ENCODE measurements at regions not wholly inside any gene's neighbourhood (a gene's known extent, or its start where the extent isn't known, plus 50 kb on each side); places are given as distances from the start of the nearest gene placed in this dataset.

DNA sequence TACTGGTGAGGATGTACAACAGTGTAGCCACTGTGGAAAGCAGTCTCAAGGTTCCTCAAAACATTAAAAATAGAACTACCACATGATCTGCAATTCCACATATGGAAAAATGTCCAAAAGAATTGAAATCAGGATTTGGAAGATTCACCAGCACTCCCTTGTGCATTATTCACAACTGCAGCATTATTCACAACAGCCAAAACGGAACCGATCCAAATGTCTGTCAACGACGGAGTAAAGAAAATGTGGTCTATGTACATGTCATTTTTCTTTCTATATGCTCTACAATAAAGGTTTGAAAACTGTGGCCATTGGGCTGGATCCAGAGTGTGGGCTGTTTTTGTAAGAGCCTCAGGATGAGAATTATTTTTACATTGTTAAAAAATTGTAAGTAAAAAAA, 1206.1 kb upstream of the CELF2 start:
- TF ChIP-seq ETV6 (conservative IDR thresholded peaks at IDR 0.05 in 1 of 2, IDR thresholded peaks at IDR 0.05 in 1 of 2; ENCODE audit: borderline replicate concordance in 1 of 2, low read depth in 1 of 2), result no peak
- TF ChIP-seq BHLHE40 (IDR thresholded peaks at IDR 0.05; ENCODE audit: borderline replicate concordance in 1 of 2, low read depth in 2 of 2, low read length in 1 of 2), result no peak
- no peak for TF ChIP-seq SREBF1 (IDR thresholded peaks at IDR 0.05; ENCODE audit: low read length)
- no peak for TF ChIP-seq NFYA (IDR thresholded peaks at IDR 0.05; ENCODE audit: borderline replicate concordance, low read depth, low read length)
- Histone ChIP-seq H2AFZ (ENCODE audit: control insufficient read depth, low read depth, low read length) (no peak overlapping the region), H3K4me1 (ENCODE audit: control insufficient read depth, insufficient read depth, low read length) (no peaks in the 10 kb centered on the region), H4K20me1 (ENCODE audit: control insufficient read depth, insufficient read depth) (no peaks in the 10 kb centered on the region), H3K79me2 (ENCODE audit: control insufficient read depth, insufficient read depth, low read length) (no peaks in the 10 kb centered on the region), H3K27me3 (replicated peaks in 1 of 2; ENCODE audit: control insufficient read depth in 2 of 2, insufficient read depth in 2 of 2, low read length in 1 of 2) (no peaks in the 10 kb centered on the region), H3K4me2 (ENCODE audit: control insufficient read depth, insufficient read depth) (no peak overlapping the region), H3K36me3 (ENCODE audit: control insufficient read depth in 2 of 2, insufficient read depth in 2 of 2, low read length in 1 of 2) (no peaks in the 10 kb centered on the region), H3K4me3 (no peak overlapping the region), H3K9me3 (replicated peaks; ENCODE audit: control insufficient read depth, insufficient read depth, low read length) (no peaks in the 10 kb centered on the region), H3K27ac (ENCODE audit: control insufficient read depth, insufficient read depth) (no peak overlapping the region), H3K9ac (ENCODE audit: control insufficient read depth, insufficient read depth, low read length) (no peak overlapping the region)
- BruUV-seq (replicated peaks), result no TSS peak
- SMC1A ChIA-PET (ENCODE audit: uncharacterized antibody, unreplicated experiment), result no interaction called here
- 50% methylated on average over 4 of the region's 4 CpGs for WGBS (ENCODE audit: insufficient coverage, insufficient replicate concordance, low lambda C conversion rate, missing lambda C conversion rate)
- no peak for FAIRE-seq
- DNase-seq (ENCODE audit: low read depth, low spot score), result no peak
- CTCF ChIA-PET, result no interaction called here
- RAD21 ChIA-PET (ENCODE audit: unreplicated experiment), result no interaction called here
- no peak for ATAC-seq
- intact Hi-C loops (cut with micrococcal nuclease; ENCODE audit: unreplicated experiment), result no loop called here
- in situ Hi-C loops (cut with MboI), result no loop called here
- POLR2A ChIA-PET, result no interaction called here

DNA sequence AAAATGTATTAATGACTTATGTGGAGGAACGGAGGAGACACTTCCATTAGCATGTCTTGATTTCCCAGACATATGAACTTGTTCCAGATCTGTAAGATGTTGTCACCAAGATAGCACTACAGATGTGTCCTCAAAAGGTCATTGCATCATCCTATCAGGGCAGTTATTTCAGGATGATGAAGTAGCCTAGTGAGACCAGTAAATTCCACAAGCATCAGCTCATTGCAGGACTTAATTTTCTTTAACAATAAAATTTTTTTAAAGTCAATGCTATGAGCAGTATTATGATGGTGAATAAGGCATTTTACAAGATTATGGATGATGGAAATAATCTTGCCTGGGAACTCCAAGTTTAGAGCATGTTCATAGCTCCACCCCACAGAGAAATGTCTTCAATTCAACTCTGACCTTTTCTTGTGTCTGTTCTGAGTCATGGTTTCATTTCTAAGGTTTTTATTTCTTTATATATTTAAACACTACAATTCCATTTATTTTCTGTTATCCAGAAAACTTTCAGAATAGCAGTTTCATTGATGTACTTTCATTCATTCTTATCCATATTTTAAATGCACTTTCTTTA, 1203.3 kb upstream of the CELF2 start:
- Histone ChIP-seq H3K9ac (ENCODE audit: control insufficient read depth, insufficient read depth, low read length) (no peak overlapping the region), H2AFZ (ENCODE audit: control insufficient read depth, low read depth, low read length) (no peak overlapping the region), H3K9me3 (replicated peaks; ENCODE audit: control insufficient read depth, insufficient read depth, low read length) (no peaks in the 10 kb centered on the region), H3K79me2 (ENCODE audit: control insufficient read depth, insufficient read depth, low read length) (no peaks in the 10 kb centered on the region), H3K27ac (ENCODE audit: control insufficient read depth, insufficient read depth) (no peak overlapping the region), H4K20me1 (ENCODE audit: control insufficient read depth, insufficient read depth) (no peaks in the 10 kb centered on the region), H3K4me2 (ENCODE audit: control insufficient read depth, insufficient read depth) (no peak overlapping the region), H3K4me1 (ENCODE audit: control insufficient read depth, insufficient read depth, low read length) (no peaks in the 10 kb centered on the region), H3K27me3 (replicated peaks in 1 of 2; ENCODE audit: control insufficient read depth in 2 of 2, insufficient read depth in 2 of 2, low read length in 1 of 2) (no peaks in the 10 kb centered on the region), H3K4me3 (no peak overlapping the region), H3K36me3 (ENCODE audit: control insufficient read depth in 2 of 2, insufficient read depth in 2 of 2, low read length in 1 of 2) (no peaks in the 10 kb centered on the region)
- ChIA-PET SMC1A (ENCODE audit: uncharacterized antibody, unreplicated experiment) (no interaction called here), POLR2A (no interaction called here), RAD21 (ENCODE audit: unreplicated experiment) (no interaction called here), CTCF (no interaction called here)
- no TSS peak for BruUV-seq (replicated peaks)
- in situ Hi-C loops (cut with MboI) (no loop called here), intact Hi-C loops (cut with micrococcal nuclease; ENCODE audit: unreplicated experiment) (no loop called here)
- no peak for DNase-seq (ENCODE audit: low read depth, low spot score)
- 0% methylated on average over 1 of the region's 1 CpG for WGBS (ENCODE audit: insufficient coverage, insufficient replicate concordance, low lambda C conversion rate, missing lambda C conversion rate)
- no peak for ATAC-seq
- FAIRE-seq, result no peak
- TF ChIP-seq MXI1 (IDR thresholded peaks at IDR 0.05; ENCODE audit: low read depth, low read length) (no peak), NR2C1 (IDR thresholded peaks at IDR 0.05) (no peak), EGR1 (IDR thresholded peaks at IDR 0.05; ENCODE audit: borderline replicate concordance in 1 of 2, low read depth in 2 of 2, low read length in 2 of 2) (no peak), TCF12 (IDR thresholded peaks at IDR 0.05; ENCODE audit: low read depth, low read length) (no peak), SMC3 (IDR thresholded peaks at IDR 0.05; ENCODE audit: borderline replicate concordance, low read length) (no peak), PAX5 (IDR thresholded peaks at IDR 0.05; ENCODE audit: borderline replicate concordance, low read depth, low read length) (no peak), WRNIP1 (IDR thresholded peaks at IDR 0.05; ENCODE audit: borderline replicate concordance, low read depth, low read length) (no peak), MTA3 (IDR thresholded peaks at IDR 0.05; ENCODE audit: borderline replicate concordance, low read length) (no peak), FOXM1 (IDR thresholded peaks at IDR 0.05; ENCODE audit: low read depth, low read length) (no peak), RAD21 (IDR thresholded peaks at IDR 0.05; ENCODE audit: insufficient read depth, low read depth, low read length) (no peak), NRF1 (conservative IDR thresholded peaks at IDR 0.05; ENCODE audit: low read depth, low read length) (no peak), PAX8 (IDR thresholded peaks at IDR 0.05) (no peak)
- TF ChIP-seq, protein P1, sequence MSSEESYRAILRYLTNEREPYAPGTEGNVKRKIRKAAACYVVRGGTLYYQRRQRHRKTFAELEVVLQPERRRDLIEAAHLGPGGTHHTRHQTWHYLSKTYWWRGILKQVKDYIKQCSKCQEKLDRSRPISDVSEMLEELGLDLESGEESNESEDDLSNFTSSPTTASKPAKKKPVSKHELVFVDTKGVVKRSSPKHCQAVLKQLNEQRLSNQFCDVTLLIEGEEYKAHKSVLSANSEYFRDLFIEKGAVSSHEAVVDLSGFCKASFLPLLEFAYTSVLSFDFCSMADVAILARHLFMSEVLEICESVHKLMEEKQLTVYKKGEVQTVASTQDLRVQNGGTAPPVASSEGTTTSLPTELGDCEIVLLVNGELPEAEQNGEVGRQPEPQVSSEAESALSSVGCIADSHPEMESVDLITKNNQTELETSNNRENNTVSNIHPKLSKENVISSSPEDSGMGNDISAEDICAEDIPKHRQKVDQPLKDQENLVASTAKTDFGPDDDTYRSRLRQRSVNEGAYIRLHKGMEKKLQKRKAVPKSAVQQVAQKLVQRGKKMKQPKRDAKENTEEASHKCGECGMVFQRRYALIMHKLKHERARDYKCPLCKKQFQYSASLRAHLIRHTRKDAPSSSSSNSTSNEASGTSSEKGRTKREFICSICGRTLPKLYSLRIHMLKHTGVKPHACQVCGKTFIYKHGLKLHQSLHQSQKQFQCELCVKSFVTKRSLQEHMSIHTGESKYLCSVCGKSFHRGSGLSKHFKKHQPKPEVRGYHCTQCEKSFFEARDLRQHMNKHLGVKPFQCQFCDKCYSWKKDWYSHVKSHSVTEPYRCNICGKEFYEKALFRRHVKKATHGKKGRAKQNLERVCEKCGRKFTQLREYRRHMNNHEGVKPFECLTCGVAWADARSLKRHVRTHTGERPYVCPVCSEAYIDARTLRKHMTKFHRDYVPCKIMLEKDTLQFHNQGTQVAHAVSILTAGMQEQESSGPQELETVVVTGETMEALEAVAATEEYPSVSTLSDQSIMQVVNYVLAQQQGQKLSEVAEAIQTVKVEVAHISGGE (CRISPR knock-in tag; IDR thresholded peaks at IDR 0.05), result no peak
